ENCODE measurements at regions not wholly inside any gene's neighbourhood (a gene's known extent, or its start where the extent isn't known, plus 50 kb on each side); places are given as distances from the start of the nearest gene placed in this dataset.

GRCh38 chr16:73756289-73757178, 540.1 kb upstream of the PSMD7 start:
- Histone ChIP-seq H4K91ac (ENCODE audit: insufficient read depth, low read depth, low read length) (no peak overlapping the region), H2BK120ac (ENCODE audit: low read depth, low read length) (no peak overlapping the region), H3K56ac (ENCODE audit: extremely low read depth, insufficient read depth, low read length) (no peak overlapping the region), H2BK5ac (ENCODE audit: low read depth, low read length, poor library complexity, severe bottlenecking) (no peak overlapping the region), H3K27me3 (ENCODE audit: control insufficient read depth, insufficient read depth, low read length) (no peaks in the 10 kb centered on the region), H3K27ac (ENCODE audit: insufficient read depth, low read length) (no peak overlapping the region), H3K23ac (ENCODE audit: low read depth, low read length) (no peak overlapping the region), H4K5ac (ENCODE audit: low read depth, low read length) (no peak overlapping the region), H4K8ac (ENCODE audit: low read depth in 2 of 2, low read length in 2 of 2) (no peak overlapping the region), H2AK9ac (replicated peaks; ENCODE audit: low read depth, low read length, poor library complexity) (no peak overlapping the region), H3K9me1 (ENCODE audit: insufficient read depth, low read length) (no peaks in the 10 kb centered on the region), H2BK20ac (ENCODE audit: low read depth, low read length) (no peak overlapping the region), H2AFZ (replicated peaks; ENCODE audit: low read length, poor library complexity) (no peak overlapping the region), H3K4me3 (ENCODE audit: insufficient read depth, low read depth, low read length) (no peak overlapping the region), H3K79me1 (ENCODE audit: low read depth in 1 of 2, low read length in 2 of 2) (no peaks in the 10 kb centered on the region), H4K20me1 (ENCODE audit: insufficient read depth, low read length) (no peaks in the 10 kb centered on the region), H3K4me2 (ENCODE audit: low read depth, low read length) (no peak overlapping the region), H3K4ac (ENCODE audit: low read depth, low read length) (no peak overlapping the region), H3K36me3 (ENCODE audit: control insufficient read depth, insufficient read depth, low read length) (no peaks in the 10 kb centered on the region), H3K14ac (replicated peaks; ENCODE audit: low read depth, low read length) (no peak overlapping the region), H3K9ac (ENCODE audit: low read depth, low read length) (no peak overlapping the region), H2AK5ac (ENCODE audit: low read depth, low read length) (no peak overlapping the region), H3K4me1 (ENCODE audit: control insufficient read depth, insufficient read depth, low read length) (no peaks in the 10 kb centered on the region), H3K18ac (ENCODE audit: low read depth, low read length) (no peak overlapping the region), H3K9me3 (ENCODE audit: control insufficient read depth, insufficient read depth, low read length) (peaks cover 1% of the 10 kb centered on the region; the same call in 1 of the 2 replicates), H2BK15ac (ENCODE audit: low read depth, low read length) (no peak overlapping the region)
- ChIA-PET CTCF (interaction anchor here (1.0 kb wide), 1 partner anchor 12 kb away, joined by 4 read pairs; no protein-coding TSS in a partner anchor), POLR2A (ENCODE audit: unreplicated experiment) (no interaction called here)
- no peak for ATAC-seq (ENCODE audit: low read depth)
- intact Hi-C loops (cut with micrococcal nuclease), result no loop called here
- in situ Hi-C loops (cut with MboI; ENCODE audit: low sequenced_read_pairs), result no loop called here
- dilution Hi-C loops (cut with HindIII; ENCODE audit: low sequenced_read_pairs, unreplicated experiment), result no loop called here
- no peak for DNase-seq
- 17% methylated on average over 1 of the region's 16 CpGs; no CpG with 5 or more reads in 1 of the 2 experiments for WGBS, 2 experiments (ENCODE audit: extremely low coverage in 2 of 2, insufficient read length in 1 of 2)
- no TSS peak for BruUV-seq (replicated peaks)
- TF ChIP-seq NFE2L2 (IDR thresholded peaks at IDR 0.05; ENCODE audit: low read depth, low read length), result no peak
- no peak for TF ChIP-seq USF2 (IDR thresholded peaks at IDR 0.05; ENCODE audit: low read depth, low read length)
- TF ChIP-seq, protein P1, sequence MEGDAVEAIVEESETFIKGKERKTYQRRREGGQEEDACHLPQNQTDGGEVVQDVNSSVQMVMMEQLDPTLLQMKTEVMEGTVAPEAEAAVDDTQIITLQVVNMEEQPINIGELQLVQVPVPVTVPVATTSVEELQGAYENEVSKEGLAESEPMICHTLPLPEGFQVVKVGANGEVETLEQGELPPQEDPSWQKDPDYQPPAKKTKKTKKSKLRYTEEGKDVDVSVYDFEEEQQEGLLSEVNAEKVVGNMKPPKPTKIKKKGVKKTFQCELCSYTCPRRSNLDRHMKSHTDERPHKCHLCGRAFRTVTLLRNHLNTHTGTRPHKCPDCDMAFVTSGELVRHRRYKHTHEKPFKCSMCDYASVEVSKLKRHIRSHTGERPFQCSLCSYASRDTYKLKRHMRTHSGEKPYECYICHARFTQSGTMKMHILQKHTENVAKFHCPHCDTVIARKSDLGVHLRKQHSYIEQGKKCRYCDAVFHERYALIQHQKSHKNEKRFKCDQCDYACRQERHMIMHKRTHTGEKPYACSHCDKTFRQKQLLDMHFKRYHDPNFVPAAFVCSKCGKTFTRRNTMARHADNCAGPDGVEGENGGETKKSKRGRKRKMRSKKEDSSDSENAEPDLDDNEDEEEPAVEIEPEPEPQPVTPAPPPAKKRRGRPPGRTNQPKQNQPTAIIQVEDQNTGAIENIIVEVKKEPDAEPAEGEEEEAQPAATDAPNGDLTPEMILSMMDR (conservative IDR thresholded peaks at IDR 0.05; ENCODE audit: low read depth, low read length), result no peak
- TF ChIP-seq RCOR1 (IDR thresholded peaks at IDR 0.05; ENCODE audit: insufficient replicate concordance, low read length), result no peak
- no peak for TF ChIP-seq RFX5 (IDR thresholded peaks at IDR 0.05; ENCODE audit: low read depth, low read length)
- TF ChIP-seq POLR2A (IDR thresholded peaks at IDR 0.05; ENCODE audit: low read depth, low read length), result no peak
- no peak for TF ChIP-seq SMC3 (IDR thresholded peaks at IDR 0.05; ENCODE audit: low read depth, low read length)
- no peak for TF ChIP-seq FOS (IDR thresholded peaks at IDR 0.05; ENCODE audit: low read depth, low read length)
- TF ChIP-seq MAFK (IDR thresholded peaks at IDR 0.05; ENCODE audit: low read depth, low read length), result no peak
- TF ChIP-seq CEBPB (IDR thresholded peaks at IDR 0.05; ENCODE audit: low read depth, low read length), result no peak
- TF ChIP-seq CHD1 (IDR thresholded peaks at IDR 0.05; ENCODE audit: low read depth, low read length), result no peak
- TF ChIP-seq MAZ (IDR thresholded peaks at IDR 0.05; ENCODE audit: borderline replicate concordance, low read depth, low read length), result no peak
- no peak for TF ChIP-seq MXI1 (IDR thresholded peaks at IDR 0.05; ENCODE audit: borderline replicate concordance, low read depth, low read length)
- no peak for TF ChIP-seq RAD21 (IDR thresholded peaks at IDR 0.05; ENCODE audit: low read length)
- no peak for TF ChIP-seq BHLHE40 (IDR thresholded peaks at IDR 0.05; ENCODE audit: low read depth, low read length)
